Endothelial cell of hepatic sinusoid (primary cell): ENCODE measurements at regions not wholly inside any gene's neighbourhood (a gene's known extent, or its start where the extent isn't known, plus 50 kb on each side); places are given as distances from the start of the nearest gene placed in this dataset.

Source experiments
- in situ Hi-C: cut with HindIII; loops from 2 replicates; pipeline ENCODE4 v1.10.0; 2017; ENCODE audit warnings: low sequenced_read_pairs

DNA sequence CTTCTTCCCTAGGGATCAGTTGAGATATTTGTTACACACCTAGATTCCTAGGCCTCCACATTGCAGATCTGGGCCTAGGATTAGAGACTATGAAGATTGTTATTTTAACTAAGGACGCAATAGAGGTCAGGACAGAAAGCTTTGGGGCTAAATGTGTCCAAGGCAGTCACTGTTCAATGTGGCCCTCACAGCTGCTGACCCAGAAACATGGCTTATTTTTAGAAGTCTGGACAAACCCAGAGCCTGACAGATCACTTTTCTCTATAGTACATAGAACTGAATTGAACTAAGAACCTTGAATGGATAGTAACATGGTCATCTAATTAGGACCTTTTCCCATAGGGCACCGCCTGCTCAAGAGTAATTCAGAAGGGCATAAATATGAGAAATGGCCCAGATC is 146.6 kb upstream of the AUTS2 start:
- in situ Hi-C loops, result no loop called here

DNA sequence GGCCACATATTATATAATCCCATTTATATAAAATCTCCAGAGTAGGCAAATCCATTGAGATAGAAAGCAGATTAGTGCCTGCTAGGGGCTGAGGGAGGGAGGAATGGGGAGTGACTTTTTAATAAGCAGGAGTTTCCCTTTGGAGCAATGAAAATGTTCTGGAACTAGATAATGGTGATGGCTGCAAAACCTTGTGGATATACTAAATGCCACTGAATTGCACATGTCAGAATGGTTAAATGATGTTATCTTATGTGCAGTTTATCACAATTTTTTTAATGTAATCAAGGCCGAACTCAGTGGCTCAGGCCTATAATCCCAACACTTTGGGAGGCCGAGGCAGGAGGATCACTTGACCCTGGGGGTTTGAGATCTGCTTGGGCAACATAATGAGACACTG is 145.5 kb upstream of the AUTS2 start:
- in situ Hi-C loops, result no loop called here

DNA sequence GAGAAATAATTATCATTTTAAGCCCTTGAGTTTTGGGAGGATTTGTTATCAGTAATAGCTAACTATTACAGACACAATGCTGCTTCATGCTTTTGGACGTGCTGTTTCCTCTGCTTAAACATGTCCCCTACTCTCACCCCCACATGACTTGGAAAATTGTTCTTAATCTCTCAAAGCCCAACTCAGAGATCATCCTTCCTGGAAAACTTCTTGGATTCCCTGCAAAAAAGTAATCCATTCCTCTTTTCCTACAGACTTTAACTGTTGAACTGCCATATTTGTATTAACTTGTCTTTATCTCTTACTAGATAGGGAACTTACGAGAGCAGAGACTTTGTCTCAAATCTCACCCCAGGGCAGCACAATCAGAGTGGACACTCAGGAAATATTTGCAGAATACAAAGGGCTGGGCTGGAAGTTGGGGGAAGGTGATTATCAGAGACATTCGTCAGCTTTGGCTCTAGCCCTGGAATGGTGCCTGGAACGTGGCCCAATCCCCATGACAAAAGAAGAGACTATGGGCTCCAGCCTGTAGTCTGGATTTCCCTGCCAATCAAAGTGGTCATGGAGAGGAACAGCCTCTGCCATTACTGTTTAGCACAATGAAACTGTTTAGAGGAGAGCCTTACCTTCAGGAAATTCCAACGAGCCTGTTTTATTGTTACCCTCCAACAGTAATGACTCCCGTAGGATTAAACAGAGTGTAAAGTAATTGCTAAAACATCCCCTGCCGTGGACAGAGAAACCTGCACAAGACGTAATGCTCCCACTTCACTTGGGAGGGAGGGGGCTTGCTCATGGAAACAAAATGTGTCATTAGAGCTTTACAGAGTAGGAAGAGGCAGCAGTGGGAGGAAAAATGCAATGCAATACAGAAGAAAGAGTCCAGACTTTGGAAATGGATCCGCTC is 140.4 kb upstream of the AUTS2 start:
- in situ Hi-C loops, result no loop called here

DNA sequence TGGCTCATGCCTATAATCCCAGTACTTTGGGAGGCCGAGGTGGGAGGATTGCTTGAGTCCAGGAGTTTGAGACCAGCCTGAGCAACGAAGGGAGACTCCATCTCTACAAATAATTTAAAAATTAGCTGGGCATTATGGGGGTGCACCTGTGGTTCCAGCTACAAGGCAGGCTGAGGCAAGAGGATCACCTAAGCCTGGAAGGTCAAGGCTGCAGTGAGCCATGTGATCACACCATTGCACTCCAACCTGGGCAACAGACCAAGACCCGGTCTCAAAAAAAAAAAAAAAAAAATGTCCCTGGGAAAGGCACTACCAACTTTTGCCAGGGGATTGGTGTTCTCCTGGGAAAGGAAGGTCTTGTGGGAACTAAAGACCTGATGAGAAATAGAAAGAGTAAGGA is 134.2 kb upstream of the AUTS2 start:
- in situ Hi-C loops, result no loop called here

DNA sequence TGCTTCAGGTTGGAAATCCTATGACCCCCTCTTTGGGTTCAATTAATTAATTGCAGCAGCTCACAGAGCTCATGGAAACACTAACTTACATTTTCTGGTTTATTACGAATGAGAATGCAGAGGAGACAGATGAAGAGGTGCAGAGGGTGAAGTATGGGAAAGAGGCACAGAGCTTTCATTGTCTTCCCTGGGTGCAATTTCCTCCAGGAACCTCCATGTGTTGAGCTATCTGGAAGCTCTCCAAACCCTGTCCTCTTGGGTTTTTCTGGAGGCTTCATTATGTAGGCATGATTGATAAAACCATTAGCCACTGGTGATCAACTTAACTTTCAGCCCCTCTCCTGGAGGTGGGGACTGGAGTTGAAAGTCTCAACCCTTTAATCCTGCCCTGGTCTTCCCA is 133.0 kb upstream of the AUTS2 start:
- in situ Hi-C loops, result no loop called here

DNA sequence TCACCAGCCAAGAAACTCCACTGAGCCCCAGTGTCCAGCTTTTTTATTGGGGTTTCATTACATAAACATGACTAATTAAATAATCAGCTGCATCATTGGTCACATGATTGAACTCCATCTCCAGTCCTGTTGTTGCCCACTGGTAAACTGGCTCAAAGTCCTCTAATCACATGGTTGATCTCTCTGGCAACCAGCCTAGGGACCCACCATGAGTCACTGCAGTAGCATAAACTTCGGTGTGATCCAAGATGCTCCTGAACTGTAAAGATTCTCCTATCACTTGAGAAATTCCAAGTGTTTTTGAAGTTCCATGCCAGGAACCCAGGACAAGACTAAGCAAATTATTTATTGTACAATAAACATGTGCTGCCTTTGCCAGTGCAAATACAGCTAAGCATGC is 130.4 kb upstream of the AUTS2 start:
- in situ Hi-C loops, result no loop called here

DNA sequence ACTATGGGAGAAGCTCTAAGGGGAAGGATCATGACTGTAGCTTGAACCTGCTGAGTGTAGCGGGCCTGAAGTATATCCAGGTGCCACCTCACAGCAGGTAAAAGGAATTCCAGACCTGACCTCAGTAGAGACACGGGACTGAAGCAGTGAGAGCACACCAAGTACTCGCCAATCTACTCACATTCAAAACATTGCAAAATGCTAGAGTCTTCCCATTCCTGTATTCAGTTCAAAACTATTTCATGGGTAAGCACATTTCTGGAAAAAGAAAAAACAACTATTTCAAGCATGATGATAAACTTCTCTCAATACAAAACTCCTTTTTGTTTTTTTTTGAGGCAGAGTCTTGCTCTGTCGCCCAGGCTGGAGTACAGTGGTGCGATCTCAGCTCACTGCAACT is 121.9 kb upstream of the AUTS2 start:
- in situ Hi-C loops, result no loop called here

DNA sequence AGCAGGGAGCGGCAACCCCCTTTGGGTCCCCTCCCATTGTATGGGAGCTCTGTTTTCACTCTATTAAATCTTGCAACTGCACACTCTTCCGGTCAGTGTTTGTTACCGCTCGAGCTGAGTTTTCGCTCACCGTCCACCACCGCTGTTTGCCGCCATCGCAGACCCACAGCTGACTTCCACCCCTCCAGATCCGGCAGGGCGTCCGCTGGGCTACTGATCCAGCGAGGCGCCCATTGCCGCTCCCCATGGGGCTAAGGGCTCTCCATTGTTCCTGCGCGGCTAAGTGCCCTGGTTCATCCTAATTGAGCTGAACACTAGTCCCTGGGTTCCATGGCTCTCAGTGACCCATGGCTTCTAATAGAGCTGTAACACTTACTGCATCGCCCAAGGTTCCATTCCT is 115.6 kb upstream of the AUTS2 start:
- in situ Hi-C loops, result no loop called here

DNA sequence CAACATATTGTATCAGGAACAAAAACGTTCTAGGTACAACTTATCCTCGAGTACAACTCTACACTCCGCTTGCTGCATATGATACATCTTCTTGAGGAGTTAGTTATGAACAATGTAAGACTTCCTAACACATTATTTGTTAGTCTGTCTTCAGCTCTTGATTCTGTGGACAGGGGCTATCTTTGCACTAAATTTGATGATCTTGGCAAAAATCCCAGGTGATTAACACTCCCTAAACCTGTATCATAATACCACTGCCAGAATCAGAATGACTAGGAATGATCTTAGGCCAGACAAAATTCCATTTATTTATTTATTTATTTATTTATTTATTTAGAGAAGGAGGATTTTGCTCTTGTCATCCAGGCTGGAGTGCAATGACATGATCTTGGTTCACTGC is 108.7 kb upstream of the AUTS2 start:
- in situ Hi-C loops, result no loop called here

DNA sequence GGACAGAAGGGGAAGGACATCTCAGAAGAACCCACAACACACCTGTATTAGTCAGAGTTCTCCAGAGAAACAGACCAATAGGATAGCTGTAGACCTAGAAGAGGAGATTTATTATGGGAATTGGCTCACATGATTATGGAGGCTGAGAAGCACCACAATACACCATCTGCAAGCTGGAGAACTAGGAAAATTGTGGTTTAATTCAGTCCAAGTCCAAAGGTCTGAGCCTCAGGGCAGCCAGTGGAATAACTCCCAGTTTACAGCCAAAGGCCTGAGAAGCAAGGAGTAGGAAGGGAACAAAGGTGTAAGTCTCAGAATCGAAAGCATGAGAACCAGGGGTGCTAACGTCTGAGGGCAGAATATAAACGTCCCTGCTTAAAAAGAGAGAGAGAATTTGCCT is 99.6 kb upstream of the AUTS2 start:
- in situ Hi-C loops, result no loop called here

DNA sequence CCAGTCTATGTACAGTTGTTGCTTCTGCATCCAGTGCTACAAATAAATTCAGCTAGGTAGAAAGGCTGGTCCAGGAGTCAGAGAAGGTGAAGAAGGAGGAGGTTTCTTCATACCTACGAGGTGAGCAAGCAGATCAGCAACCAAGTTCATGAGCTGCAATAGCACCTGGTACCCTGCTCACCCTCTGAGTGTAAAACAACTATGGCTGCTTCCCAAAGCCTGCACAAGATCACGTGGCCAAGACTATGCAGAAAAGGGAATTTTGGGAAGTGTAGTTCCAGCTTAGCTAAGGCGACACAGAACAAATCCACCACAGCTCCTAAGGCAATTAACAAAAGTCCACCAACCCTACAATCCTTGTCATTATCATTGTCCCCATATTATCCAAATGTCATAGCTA is 95.9 kb upstream of the AUTS2 start:
- in situ Hi-C loops, result loop anchor here (5.0 kb wide), 1 partner anchor 90 kb away; no protein-coding TSS in a partner anchor

DNA sequence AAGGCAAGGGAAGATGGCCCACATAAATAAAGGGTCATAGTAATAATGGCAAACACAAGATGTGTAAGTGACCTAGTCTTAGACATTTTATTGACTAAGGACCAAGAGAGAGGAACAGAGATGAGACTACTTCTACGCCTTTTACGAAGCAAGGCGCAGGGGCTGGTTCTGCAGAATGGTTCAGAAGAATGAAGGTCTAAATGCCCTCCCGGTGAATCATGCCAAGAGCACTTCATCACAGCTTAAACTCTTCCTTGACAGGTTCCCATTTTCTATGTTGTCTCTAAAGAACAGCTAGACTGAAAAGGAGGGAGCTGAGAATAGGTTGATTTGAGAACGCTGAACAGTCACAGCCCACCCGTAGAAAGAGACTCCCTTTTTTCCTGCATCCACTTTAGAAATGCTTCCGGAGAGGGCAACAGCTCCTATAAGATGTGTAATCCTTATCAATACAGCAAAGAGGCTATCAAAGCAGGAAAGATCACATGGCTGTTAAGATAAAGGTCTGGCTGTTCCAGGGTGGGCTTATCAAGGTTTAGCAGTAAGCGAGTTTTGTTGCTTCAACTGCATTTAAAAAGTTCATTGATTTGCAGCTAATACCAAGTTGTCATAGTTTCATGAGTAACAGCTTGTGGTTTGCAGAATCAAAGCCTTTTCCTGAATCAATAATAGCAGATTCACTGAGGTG is 93.4 kb upstream of the AUTS2 start:
- in situ Hi-C loops, result loop anchor here (5.0 kb wide), 1 partner anchor 87 kb away; no protein-coding TSS in a partner anchor

DNA sequence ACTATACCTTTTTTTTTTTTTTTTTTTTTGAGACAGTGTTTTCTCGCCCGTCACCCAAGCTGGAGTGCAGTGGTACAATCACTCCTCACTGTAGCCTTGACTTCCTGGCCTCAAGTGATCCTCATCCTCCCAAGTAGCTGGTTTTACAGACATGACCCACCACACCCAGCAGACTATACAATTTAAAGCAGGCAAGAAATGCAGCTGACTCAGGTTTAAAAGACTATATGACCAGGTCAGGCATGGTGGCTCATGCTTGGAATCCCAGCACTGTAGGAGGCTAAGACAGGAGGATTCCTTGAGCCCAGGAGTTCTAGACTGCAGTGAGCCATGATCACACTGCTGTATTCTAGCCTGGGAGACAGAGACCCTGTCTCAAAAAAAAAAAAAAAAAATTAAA is 89.5 kb upstream of the AUTS2 start:
- in situ Hi-C loops, result no loop called here

DNA sequence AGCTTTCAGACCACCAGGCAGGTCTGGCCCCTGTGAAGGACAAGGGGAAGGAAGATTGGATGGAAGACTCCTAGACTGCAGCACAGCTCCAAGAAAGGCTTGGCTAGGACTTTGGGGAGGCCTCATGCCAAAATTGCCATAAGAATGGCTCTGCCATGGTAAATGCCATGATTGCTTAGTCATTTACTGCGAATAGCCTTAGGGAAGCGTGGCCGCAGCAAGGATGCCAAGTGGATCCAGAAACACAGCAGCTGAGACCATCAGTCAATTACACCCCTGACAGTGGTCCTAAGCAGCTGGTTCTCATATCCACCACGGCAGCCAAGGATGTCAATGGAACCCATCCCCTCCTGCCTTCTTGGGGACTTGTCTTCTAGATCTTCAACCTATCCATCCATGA is 88.2 kb upstream of the AUTS2 start:
- in situ Hi-C loops, result no loop called here

DNA sequence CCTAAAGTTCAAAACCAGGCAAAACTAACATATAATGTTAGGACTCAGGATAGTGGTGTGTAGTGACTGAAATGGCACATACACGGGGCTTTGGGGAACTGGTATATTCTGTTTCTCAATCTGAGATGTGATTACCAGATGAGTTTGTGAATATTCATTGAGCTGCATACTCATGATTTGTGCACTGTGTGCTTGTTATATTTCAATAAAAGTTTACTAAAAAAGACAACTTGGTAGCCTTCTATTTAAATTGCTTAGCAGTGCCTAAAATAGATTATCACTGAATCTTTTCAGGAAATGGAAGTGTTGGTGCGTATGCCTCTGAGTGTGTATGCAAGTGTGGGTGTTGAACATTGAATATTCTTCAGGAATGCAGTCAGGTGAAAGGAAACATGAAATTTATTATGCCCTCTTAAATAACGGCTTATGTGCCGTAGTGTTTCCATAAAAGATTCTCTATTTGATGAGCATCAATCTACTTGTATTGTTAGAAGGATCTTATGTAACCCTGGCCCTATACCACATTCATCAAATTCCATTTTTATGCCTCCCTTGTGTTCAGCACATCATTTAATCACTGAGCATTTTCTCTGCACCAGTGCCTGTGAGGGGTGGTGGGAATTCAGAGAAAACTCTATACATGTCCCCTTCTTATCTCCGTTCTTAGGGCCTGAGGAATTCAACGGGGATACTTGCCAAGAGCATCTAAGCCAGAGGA is 82.6 kb upstream of the AUTS2 start:
- in situ Hi-C loops, result no loop called here

DNA sequence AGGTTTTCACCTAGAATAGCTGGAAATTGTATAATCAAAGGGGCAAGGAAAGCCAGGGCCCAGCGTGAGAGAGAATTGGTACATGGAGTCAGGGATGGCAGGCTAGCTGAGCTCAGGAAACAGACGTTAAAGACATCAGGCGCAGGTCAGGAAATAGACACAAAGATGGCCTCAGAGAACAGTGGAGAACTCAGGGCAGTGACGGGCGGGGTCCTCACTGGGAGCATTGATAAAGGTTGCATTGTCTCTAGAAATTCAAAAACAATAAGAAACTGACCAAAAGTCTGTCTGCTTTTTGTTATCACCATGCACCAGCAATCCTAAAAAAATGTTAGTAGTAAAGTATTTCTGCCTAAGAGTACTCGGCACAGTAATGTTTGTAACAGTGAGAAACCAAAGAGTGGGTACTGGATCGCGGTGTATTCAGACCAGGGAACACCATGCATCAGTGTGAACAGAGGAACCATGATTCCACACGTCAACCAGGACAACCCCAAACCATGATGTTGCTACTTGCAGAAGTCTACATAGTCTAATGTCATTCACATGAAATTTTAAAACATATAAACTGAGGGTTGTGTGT is 81.9 kb upstream of the AUTS2 start:
- in situ Hi-C loops, result no loop called here

DNA sequence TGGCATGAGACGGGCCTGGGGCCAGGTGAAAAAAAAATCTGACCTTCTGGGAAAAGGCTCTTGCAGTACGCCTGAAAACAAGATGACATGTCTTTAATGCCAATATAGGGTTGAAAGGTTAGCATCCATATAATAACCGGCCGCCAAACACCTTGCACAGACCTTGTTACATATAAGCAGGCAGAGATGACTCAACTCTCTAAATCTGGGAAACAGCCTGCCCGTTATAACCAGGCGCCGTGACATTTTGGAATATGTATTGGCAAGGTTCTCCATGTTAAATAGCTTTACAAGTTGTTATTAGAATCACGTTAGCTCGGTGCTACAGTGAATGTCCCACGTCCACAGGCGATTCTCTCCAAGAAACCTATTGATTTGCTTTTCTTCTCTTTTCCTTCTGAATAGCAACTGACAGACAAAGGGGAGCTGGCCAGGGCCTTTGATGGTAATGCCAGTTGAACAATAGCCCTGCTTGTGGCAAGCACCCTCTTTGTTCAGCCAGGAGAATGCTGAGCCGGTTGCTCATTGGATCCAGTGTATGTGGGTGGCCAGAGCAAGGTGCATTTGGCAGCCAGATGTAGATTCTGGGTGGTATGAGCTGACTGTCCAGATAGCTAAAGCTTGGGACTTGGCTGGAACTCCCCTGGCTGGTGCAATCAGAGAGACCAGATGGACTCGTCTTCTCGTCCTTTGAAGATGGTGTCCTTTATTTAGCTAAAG is 80.1 kb upstream of the AUTS2 start:
- in situ Hi-C loops, result no loop called here

DNA sequence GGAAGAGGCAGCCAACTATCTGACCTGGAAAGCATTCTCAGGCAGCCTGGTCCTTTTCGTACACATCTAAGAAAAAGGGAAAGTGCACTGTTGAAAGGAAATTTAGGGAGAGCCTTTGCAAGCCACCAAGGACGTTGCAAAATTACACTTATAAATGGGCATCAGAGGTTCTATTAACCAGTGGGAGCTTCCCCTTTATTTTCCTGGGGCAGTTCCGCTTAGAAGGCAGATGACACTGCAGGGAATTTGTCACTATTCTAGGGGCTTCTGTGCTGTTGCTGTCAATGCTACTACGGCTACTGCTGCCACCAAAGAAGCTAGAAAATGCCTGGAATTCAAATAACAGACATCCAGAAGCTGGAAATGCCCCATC is 79.6 kb upstream of the AUTS2 start:
- in situ Hi-C loops, result no loop called here

DNA sequence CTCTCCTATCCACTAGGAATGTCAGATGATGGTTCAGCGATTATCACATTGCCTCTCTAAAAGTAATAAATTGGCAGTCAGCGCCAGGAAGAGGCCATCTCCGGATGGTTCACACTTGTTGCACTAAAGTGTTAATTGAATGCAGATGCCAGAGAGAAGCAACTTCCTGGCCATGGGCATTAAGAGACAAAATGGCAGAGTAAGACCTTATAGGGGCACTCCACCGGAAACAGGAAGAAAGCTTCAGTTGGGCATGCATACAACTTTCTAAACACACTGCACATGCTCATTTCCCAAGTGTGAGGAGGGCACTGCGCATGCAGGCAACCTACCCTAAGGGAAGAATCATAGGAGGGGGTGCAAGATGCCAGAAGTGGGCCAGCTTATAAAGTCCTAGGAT is 71.7 kb upstream of the AUTS2 start:
- in situ Hi-C loops, result no loop called here

DNA sequence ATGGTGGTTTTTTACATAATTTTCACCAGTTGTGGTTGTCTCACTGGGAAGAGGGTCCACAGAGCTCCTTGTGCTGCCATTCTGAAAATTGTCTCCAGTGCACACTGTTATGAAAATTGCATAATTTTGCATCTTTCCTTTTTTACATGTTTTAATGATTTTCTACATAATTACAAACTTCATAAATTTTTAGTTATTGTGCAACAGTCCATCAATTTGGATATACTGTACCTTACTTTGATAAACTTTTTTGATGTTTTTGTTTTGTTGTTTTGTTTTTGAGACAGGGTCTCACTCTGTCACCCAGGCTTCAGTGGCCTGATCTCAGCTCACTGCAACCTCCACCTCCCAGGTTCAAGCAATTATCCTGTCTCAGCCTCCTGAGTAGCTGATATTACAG is 70.6 kb upstream of the AUTS2 start:
- in situ Hi-C loops, result no loop called here

DNA sequence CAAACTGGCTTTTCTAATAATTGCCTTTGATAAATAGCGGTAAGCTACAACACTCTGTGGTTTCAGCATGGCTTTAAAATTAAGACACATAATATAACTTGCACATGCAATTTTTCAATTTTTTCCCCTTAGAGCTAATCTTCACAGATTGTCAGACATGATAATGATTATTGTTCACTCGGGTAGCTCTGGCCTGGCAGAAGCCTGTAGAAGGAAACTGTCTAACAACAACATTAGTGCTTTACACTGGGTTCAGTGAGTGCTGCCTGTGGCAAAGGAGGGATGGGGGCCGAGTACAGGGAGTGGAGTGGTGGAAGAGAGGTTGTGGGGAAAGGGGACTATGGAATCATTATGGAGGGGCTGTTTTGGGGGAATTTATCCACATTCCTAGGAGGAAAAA is 67.2 kb upstream of the AUTS2 start:
- in situ Hi-C loops, result no loop called here
